ENCODE measurements at regions not wholly inside any gene's neighbourhood (a gene's known extent, or its start where the extent isn't known, plus 50 kb on each side); places are given as distances from the start of the nearest gene placed in this dataset.
"Not testable (repeated sequence)": the region's sequence is repeated elsewhere in the genome, so short reads cannot be mapped to it uniquely, and the experiment has no call there.

DNA sequence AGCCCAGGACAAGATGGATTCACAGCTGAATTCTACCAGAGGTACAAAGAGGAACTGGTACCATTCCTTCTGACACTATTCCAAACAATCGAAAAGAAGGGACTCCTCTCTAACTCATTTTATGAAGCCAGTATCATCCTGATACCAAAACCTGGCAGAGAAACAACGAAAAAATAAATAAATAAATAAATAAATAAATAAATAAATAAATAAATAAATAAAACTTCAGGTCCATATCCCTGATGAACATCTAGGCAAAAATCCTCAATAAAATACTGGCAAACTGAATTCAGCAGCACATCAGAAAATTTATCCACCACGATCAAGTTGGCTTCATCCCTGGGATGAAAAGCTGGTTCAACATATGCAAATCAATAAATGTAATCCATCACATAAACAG is 1272.1 kb downstream of the FAM133A start:
- TF ChIP-seq CTCF, POLR2A, POLR2AphosphoS5, EP300 (IDR thresholded peaks at IDR 0.05): not testable (repeated sequence)

Data from sigmoid colon (tissue), 4 donors.